ENCODE measurements at regions not wholly inside any gene's neighbourhood (a gene's known extent, or its start where the extent isn't known, plus 50 kb on each side); places are given as distances from the start of the nearest gene placed in this dataset.

DNA sequence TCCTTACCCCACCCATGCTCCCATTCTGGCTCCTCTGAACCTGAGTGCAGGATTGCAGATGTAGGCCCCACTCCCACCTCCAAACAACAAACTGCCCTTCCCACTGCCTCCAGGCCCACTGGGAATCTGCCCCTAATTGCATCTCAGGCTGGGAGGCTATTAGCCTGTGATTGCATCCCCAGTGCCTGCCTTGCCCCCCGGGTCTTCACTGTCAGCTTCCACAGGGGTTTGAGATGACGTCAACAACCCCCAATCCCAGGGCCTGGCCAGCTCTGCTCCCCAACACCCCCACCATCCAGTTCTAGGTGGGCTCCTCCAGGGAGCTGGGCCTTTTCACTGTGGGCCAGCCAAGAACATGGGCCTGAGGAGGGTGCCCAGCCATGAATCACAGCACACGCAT lies 91.5 kb downstream of the PCDH1 start:
- TF ChIP-seq, protein P1, sequence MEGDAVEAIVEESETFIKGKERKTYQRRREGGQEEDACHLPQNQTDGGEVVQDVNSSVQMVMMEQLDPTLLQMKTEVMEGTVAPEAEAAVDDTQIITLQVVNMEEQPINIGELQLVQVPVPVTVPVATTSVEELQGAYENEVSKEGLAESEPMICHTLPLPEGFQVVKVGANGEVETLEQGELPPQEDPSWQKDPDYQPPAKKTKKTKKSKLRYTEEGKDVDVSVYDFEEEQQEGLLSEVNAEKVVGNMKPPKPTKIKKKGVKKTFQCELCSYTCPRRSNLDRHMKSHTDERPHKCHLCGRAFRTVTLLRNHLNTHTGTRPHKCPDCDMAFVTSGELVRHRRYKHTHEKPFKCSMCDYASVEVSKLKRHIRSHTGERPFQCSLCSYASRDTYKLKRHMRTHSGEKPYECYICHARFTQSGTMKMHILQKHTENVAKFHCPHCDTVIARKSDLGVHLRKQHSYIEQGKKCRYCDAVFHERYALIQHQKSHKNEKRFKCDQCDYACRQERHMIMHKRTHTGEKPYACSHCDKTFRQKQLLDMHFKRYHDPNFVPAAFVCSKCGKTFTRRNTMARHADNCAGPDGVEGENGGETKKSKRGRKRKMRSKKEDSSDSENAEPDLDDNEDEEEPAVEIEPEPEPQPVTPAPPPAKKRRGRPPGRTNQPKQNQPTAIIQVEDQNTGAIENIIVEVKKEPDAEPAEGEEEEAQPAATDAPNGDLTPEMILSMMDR (IDR thresholded peaks at IDR 0.05; ENCODE audit: insufficient read depth, low read length): no peak
- no peak for TF ChIP-seq POLR2AphosphoS5 (IDR thresholded peaks at IDR 0.05; ENCODE audit: low read depth)
